Upper lobe of left lung (tissue), 6 donors: ENCODE measurements at regions not wholly inside any gene's neighbourhood (a gene's known extent, or its start where the extent isn't known, plus 50 kb on each side); places are given as distances from the start of the nearest gene placed in this dataset.

Source experiments
- ATAC-seq, 2 donors: fragments of 200-7000 bp; cut with Tn5 transposase; one replicate each; pipeline ENCODE4 v1.9.1; 2022; ENCODE audit warnings: mild to moderate bottlenecking in 2 of 2, moderate library complexity in 2 of 2; ENCODE audit not compliant: low FRiP score in 2 of 2
- DNase-seq, 2 donors: peaks; one replicate each; pipeline ENCODE4 v3.0.0-alpha.2; 2019 to 2020
- H3K27ac ChIP-seq, 4 donors: fragments of 200-600 bp; sonication (generic); one replicate each; pipeline ENCODE4 v1.5.1; 2016 to 2019
- H3K27me3 ChIP-seq, 4 donors: fragments of 200-600 bp; sonication (generic); one replicate each; pipeline ENCODE4 v1.5.1; 2017 to 2019
- H3K36me3 ChIP-seq, 4 donors: fragments of 200-600 bp; sonication (generic); one replicate each; pipeline ENCODE4 v1.5.1; 2016 to 2019
- H3K4me1 ChIP-seq, 4 donors: fragments of 200-600 bp; sonication (generic); one replicate each; pipeline ENCODE4 v1.5.1; 2018 to 2019
- H3K4me3 ChIP-seq, 4 donors: fragments of 200-600 bp; sonication (generic); one replicate each; pipeline ENCODE4 v1.5.1; 2017 to 2019; ENCODE audit warnings: mild to moderate bottlenecking in 2 of 4, moderate library complexity in 1 of 4
- H3K9me3 ChIP-seq, 4 donors: fragments of 200-600 bp; sonication (generic); one replicate each; pipeline ENCODE4 v1.5.1; 2018 to 2019
- CTCF ChIP-seq, 6 experiments: fragments of 450-650 bp in 4 of 6; fragments of 200-600 bp in 2 of 6; sonication (generic) in 2 of 6; IDR thresholded peaks; one replicate each; pipeline ENCODE4 v1.5.1; 2016 to 2019; ENCODE audit warnings: antibody characterized with exemption in 6 of 6
- EP300 ChIP-seq, 4 donors: sonication (generic); formaldehyde crosslinking; IDR thresholded peaks; one replicate each; pipeline ENCODE4 v1.5.1; 2017; ENCODE audit warnings: antibody characterized with exemption in 4 of 4, control low read depth in 2 of 4
- POLR2A ChIP-seq, 4 donors: fragments of 450-650 bp; IDR thresholded peaks; one replicate each; pipeline ENCODE4 v1.5.1; 2016 to 2017; ENCODE audit warnings: antibody characterized with exemption in 4 of 4, mild to moderate bottlenecking in 2 of 4
- POLR2AphosphoS5 ChIP-seq, 2 donors: sonication (generic); formaldehyde crosslinking; IDR thresholded peaks; one replicate each; pipeline ENCODE4 v1.5.1; 2017; ENCODE audit warnings: antibody characterized with exemption in 2 of 2
- WGBS, 2 donors: methylation state at CpG; one replicate each; pipeline ENCODE4 v1.1.5; 2017 to 2018; 5-methylcytosine and 5-hydroxymethylcytosine counted together
- donor health status: DM: no; HTN: no; CAD: no; lungs with moderate emphysema.
- donor health status: DM: no; HTN: yes; CAD: no; lungs with severe emphysema.

- H3K36me3 ChIP-seq, result no peaks in the 10 kb centered on the region
- H3K27ac ChIP-seq, result no peak overlapping the region
- ATAC-seq (no peak), DNase-seq (no peak)
- WGBS, 2 donors, result 74 to 75% methylated on average over 5 of the region's 5 CpGs
- TF ChIP-seq CTCF (IDR thresholded peaks at IDR 0.05) (no peak), POLR2AphosphoS5 (IDR thresholded peaks at IDR 0.05) (no peak), POLR2A (IDR thresholded peaks at IDR 0.05) (no peak), EP300 (IDR thresholded peaks at IDR 0.05) (no peak)
- peaks cover 0 to 3% (median 0%) of the 10 kb centered on the region in 4 donors for H3K9me3 ChIP-seq
- no peaks in the 10 kb centered on the region for H3K27me3 ChIP-seq
- no peaks in the 10 kb centered on the region for H3K4me1 ChIP-seq
- no peak overlapping the region for H3K4me3 ChIP-seq
These were observed 290.7 kb downstream of the TMEM114 start for GRCh38 chr16:8299635-8300034.

GRCh38 chr16:8295513-8296237 lies 294.6 kb downstream of the TMEM114 start:
- Histone ChIP-seq H3K27ac (no peak overlapping the region), H3K9me3 (peaks cover 0 to 3% (median 0%) of the 10 kb centered on the region in 4 donors), H3K4me3 (no peak overlapping the region), H3K4me1 (no peaks in the 10 kb centered on the region), H3K27me3 (no peaks in the 10 kb centered on the region), H3K36me3 (no peaks in the 10 kb centered on the region)
- ATAC-seq (no peak), DNase-seq (no peak)
- no peak for TF ChIP-seq EP300 (IDR thresholded peaks at IDR 0.05)
- no peak for TF ChIP-seq CTCF (IDR thresholded peaks at IDR 0.05)
- TF ChIP-seq POLR2AphosphoS5 (IDR thresholded peaks at IDR 0.05), result no peak
- no peak for TF ChIP-seq POLR2A (IDR thresholded peaks at IDR 0.05)
- 90 to 92% methylated on average over 11 of the region's 11 CpGs for WGBS, 2 donors

GRCh38 chr16:8293413-8293812 lies 296.9 kb downstream of the TMEM114 start:
- WGBS, 2 donors, result 79 to 82% methylated on average over 5 of the region's 5 CpGs
- TF ChIP-seq EP300 (IDR thresholded peaks at IDR 0.05) (no peak), CTCF (IDR thresholded peaks at IDR 0.05) (no peak), POLR2A (IDR thresholded peaks at IDR 0.05) (no peak)
- H3K27me3 ChIP-seq, result no peaks in the 10 kb centered on the region
- ATAC-seq (no peak), DNase-seq (no peak)
- no peak overlapping the region for H3K4me3 ChIP-seq
- no peaks in the 10 kb centered on the region for H3K36me3 ChIP-seq
- H3K9me3 ChIP-seq, result no peaks in the 10 kb centered on the region
- H3K27ac ChIP-seq, result no peak overlapping the region
- H3K4me1 ChIP-seq, result no peaks in the 10 kb centered on the region

GRCh38 chr16:8292271-8292670 lies 298.0 kb downstream of the TMEM114 start:
- WGBS, 2 donors, result 78 to 91% methylated on average over 6 of the region's 6 CpGs
- no peak for ATAC-seq
- TF ChIP-seq POLR2AphosphoS5 (IDR thresholded peaks at IDR 0.05) (no peak), POLR2A (IDR thresholded peaks at IDR 0.05) (no peak), CTCF (IDR thresholded peaks at IDR 0.05) (no peak), EP300 (IDR thresholded peaks at IDR 0.05) (no peak)
- Histone ChIP-seq H3K9me3 (no peaks in the 10 kb centered on the region), H3K4me1 (no peaks in the 10 kb centered on the region), H3K36me3 (no peaks in the 10 kb centered on the region), H3K27ac (no peak overlapping the region), H3K4me3 (no peak overlapping the region), H3K27me3 (no peaks in the 10 kb centered on the region)
- no peak for DNase-seq

GRCh38 chr16:8286348-8286747 lies 304.0 kb downstream of the TMEM114 start:
- H3K4me1 ChIP-seq, result no peaks in the 10 kb centered on the region
- TF ChIP-seq EP300 (IDR thresholded peaks at IDR 0.05), result no peak
- no peak for TF ChIP-seq CTCF (IDR thresholded peaks at IDR 0.05)
- TF ChIP-seq POLR2AphosphoS5 (IDR thresholded peaks at IDR 0.05), result no peak
- no peak for TF ChIP-seq POLR2A (IDR thresholded peaks at IDR 0.05)
- 64 to 78% methylated on average over 2 of the region's 2 CpGs for WGBS, 2 donors

More at GRCh38 chr16:8286348-8286747, 304.0 kb downstream of the TMEM114 start:
- Histone ChIP-seq H3K27me3 (no peaks in the 10 kb centered on the region), H3K36me3 (no peaks in the 10 kb centered on the region), H3K4me3 (no peak overlapping the region), H3K27ac (no peak overlapping the region), H3K9me3 (no peaks in the 10 kb centered on the region)
- ATAC-seq (no peak), DNase-seq (no peak)
